ENCODE measurements at regions not wholly inside any gene's neighbourhood (a gene's known extent, or its start where the extent isn't known, plus 50 kb on each side); places are given as distances from the start of the nearest gene placed in this dataset.

DNA sequence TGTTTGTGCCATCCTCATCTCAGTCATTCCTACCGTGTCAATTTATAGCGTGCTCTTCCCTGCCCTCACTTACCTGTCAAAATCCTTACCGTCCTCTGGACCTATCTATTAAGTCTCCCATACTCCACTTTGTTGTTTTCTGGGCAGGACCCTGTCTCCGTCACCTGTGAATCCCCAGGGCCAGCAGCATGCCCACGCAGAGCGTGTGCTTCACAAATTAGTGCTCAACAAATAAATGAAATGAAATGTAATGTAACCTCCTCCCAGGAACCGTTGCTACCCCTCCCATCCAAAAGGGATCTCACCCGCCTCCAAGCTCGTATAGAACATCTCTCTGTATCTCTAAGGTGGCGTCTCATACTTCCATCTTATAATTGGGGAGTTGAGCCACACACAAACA lies 589.9 kb upstream of the MGMT start:
- Histone ChIP-seq H2AFZ (ENCODE audit: low read depth) (no peak overlapping the region), H3K4me1 (ENCODE audit: control insufficient read depth in 1 of 2, insufficient read depth in 2 of 2, low read depth in 1 of 2, low read length in 1 of 2) (no peaks in the 10 kb centered on the region; a peak in 1 of 4 replicates), H3K9me3 (no peaks in the 10 kb centered on the region; the same call in 1 of the 2 replicates), H3K9ac (no peak overlapping the region), H3K4me2 (no peak overlapping the region), H3K4me3 (ENCODE audit: low read depth in 2 of 2, low read length in 1 of 2) (no peak overlapping the region), H3F3A (replicated peaks; ENCODE audit: insufficient read depth) (no peaks in the 10 kb centered on the region), H4K20me1 (ENCODE audit: insufficient read depth) (no peaks in the 10 kb centered on the region), H3K79me2 (ENCODE audit: insufficient read depth) (no peaks in the 10 kb centered on the region), H3K36me3 (replicated peaks in 1 of 2; ENCODE audit: control insufficient read depth in 1 of 2, insufficient read depth in 2 of 2, low read length in 1 of 2) (no peaks in the 10 kb centered on the region), H3K27ac (ENCODE audit: low read depth in 2 of 2, low read length in 1 of 2) (no peak overlapping the region), H3K9me2 (no peaks in the 10 kb centered on the region), H3K27me3 (ENCODE audit: insufficient read depth) (no peaks in the 10 kb centered on the region)
- DNase-seq = no peak
- TF ChIP-seq FOXM1 (IDR thresholded peaks at IDR 0.05; ENCODE audit: low read depth) (no peak), TEAD4 (IDR thresholded peaks at IDR 0.05; ENCODE audit: borderline replicate concordance, insufficient read depth) (no peak), RAD21 (IDR thresholded peaks at IDR 0.05; ENCODE audit: low read length) (no peak), SIN3A (IDR thresholded peaks at IDR 0.05; ENCODE audit: borderline replicate concordance, low read depth, low read length) (no peak), EP300 (IDR thresholded peaks at IDR 0.05; ENCODE audit: borderline replicate concordance in 1 of 2, low read depth in 1 of 2, low read length in 1 of 2) (no peak), RCOR1 (IDR thresholded peaks at IDR 0.05; ENCODE audit: low read length) (no peak), RXRA (IDR thresholded peaks at IDR 0.05; ENCODE audit: borderline replicate concordance, low read depth) (no peak), CHD2 (IDR thresholded peaks at IDR 0.05; ENCODE audit: low read length, partially characterized antibody) (no peak), SMC3 (IDR thresholded peaks at IDR 0.05; ENCODE audit: low read depth, low read length) (no peak), MEF2A (IDR thresholded peaks at IDR 0.05; ENCODE audit: borderline replicate concordance, low read depth) (no peak), MAX (IDR thresholded peaks at IDR 0.05; ENCODE audit: low read depth) (no peak), FOXJ3 (CRISPR knock-in tag; IDR thresholded peaks at IDR 0.05) (no peak), NRF1 (IDR thresholded peaks at IDR 0.05; ENCODE audit: low read depth, low read length) (no peak)
- 25% methylated on average over 10 of the region's 10 CpGs for WGBS (ENCODE audit: low lambda C conversion rate)
- POLR2A ChIA-PET = no interaction called here
- CTCF ChIA-PET = no interaction called here

DNA sequence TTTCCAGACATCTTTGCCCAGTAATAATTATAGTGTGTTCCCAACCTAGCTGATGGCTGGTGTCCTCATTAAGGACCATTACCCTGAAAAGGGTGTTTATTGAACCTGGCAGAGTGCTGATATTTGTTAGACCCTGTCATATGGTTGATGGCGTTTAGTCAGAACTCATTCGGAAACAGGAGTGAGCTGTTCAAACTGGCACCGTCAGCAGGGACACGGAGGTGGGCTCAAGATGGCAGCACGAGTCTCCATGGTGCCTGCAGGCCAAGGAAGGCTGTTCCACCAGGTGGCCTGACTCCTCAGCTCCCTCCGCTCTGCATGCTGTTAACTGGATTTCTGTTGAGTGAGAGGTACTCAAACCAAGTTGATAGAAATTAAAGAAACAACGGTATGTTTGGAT lies 589.1 kb upstream of the MGMT start:
- ChIA-PET CTCF (interaction anchor here (1.3 kb wide), 1 partner anchor 17 kb away, joined by 3 read pairs; no protein-coding TSS in a partner anchor), POLR2A (no interaction called here)
- H3K4me2 ChIP-seq = no peak overlapping the region
- H3K9me2 ChIP-seq = no peaks in the 10 kb centered on the region
- no peaks in the 10 kb centered on the region for H4K20me1 ChIP-seq (ENCODE audit: insufficient read depth)
- no peak overlapping the region for H3K4me3 ChIP-seq (ENCODE audit: low read depth in 2 of 2, low read length in 1 of 2)
- H2AFZ ChIP-seq (ENCODE audit: low read depth) = no peak overlapping the region
- no peaks in the 10 kb centered on the region for H3K36me3 ChIP-seq (replicated peaks in 1 of 2; ENCODE audit: control insufficient read depth in 1 of 2, insufficient read depth in 2 of 2, low read length in 1 of 2)
- H3F3A ChIP-seq (replicated peaks; ENCODE audit: insufficient read depth) = no peaks in the 10 kb centered on the region
- no peak for DNase-seq
- H3K4me1 ChIP-seq (ENCODE audit: control insufficient read depth in 1 of 2, insufficient read depth in 2 of 2, low read depth in 1 of 2, low read length in 1 of 2) = no peaks in the 10 kb centered on the region; a peak in 1 of 4 replicates
- H3K79me2 ChIP-seq (ENCODE audit: insufficient read depth) = no peaks in the 10 kb centered on the region
- 41% methylated on average over 7 of the region's 7 CpGs for WGBS (ENCODE audit: low lambda C conversion rate)
- no peaks in the 10 kb centered on the region for H3K27me3 ChIP-seq (ENCODE audit: insufficient read depth)
- H3K9ac ChIP-seq = no peak overlapping the region
- TF ChIP-seq RFX5 (IDR thresholded peaks at IDR 0.05; ENCODE audit: low read length) (no peak), MEF2A (IDR thresholded peaks at IDR 0.05; ENCODE audit: borderline replicate concordance, low read depth) (no peak), NRF1 (IDR thresholded peaks at IDR 0.05; ENCODE audit: low read depth, low read length) (no peak), RXRA (IDR thresholded peaks at IDR 0.05; ENCODE audit: borderline replicate concordance, low read depth) (no peak), ELF1 (IDR thresholded peaks at IDR 0.05) (no peak), MAX (IDR thresholded peaks at IDR 0.05; ENCODE audit: low read depth) (no peak), SIN3A (IDR thresholded peaks at IDR 0.05; ENCODE audit: borderline replicate concordance, low read depth, low read length) (no peak), RCOR1 (IDR thresholded peaks at IDR 0.05; ENCODE audit: low read length) (no peak), FOXJ3 (CRISPR knock-in tag; IDR thresholded peaks at IDR 0.05) (no peak)
- TF ChIP-seq, protein P1, sequence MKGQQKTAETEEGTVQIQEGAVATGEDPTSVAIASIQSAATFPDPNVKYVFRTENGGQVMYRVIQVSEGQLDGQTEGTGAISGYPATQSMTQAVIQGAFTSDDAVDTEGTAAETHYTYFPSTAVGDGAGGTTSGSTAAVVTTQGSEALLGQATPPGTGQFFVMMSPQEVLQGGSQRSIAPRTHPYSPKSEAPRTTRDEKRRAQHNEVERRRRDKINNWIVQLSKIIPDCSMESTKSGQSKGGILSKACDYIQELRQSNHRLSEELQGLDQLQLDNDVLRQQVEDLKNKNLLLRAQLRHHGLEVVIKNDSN (IDR thresholded peaks at IDR 0.05; ENCODE audit: borderline replicate concordance, low read depth) = no peak
- TF ChIP-seq, protein P2, sequence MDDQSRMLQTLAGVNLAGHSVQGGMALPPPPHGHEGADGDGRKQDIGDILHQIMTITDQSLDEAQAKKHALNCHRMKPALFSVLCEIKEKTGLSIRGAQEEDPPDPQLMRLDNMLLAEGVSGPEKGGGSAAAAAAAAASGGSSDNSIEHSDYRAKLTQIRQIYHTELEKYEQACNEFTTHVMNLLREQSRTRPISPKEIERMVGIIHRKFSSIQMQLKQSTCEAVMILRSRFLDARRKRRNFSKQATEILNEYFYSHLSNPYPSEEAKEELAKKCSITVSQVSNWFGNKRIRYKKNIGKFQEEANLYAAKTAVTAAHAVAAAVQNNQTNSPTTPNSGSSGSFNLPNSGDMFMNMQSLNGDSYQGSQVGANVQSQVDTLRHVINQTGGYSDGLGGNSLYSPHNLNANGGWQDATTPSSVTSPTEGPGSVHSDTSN (IDR thresholded peaks at IDR 0.05) = no peak
- no peak overlapping the region for H3K27ac ChIP-seq (ENCODE audit: low read depth in 2 of 2, low read length in 1 of 2)
- no peaks in the 10 kb centered on the region; the same call in 1 of the 2 replicates for H3K9me3 ChIP-seq
